ENCODE measurements at regions not wholly inside any gene's neighbourhood (a gene's known extent, or its start where the extent isn't known, plus 50 kb on each side); places are given as distances from the start of the nearest gene placed in this dataset.

GRCh38 chr6:169324086-169324485 lies 70.4 kb upstream of the THBS2 start:
- POLR2A ChIA-PET = no interaction called here
- dilution Hi-C loops (cut with MboI; ENCODE audit: extremely low pct_ligation_motif_present, low sequenced_read_pairs) = no loop called here

More at GRCh38 chr6:169324086-169324485, 70.4 kb upstream of the THBS2 start:
- Histone ChIP-seq H3K79me2 (ENCODE audit: control insufficient read depth, insufficient read depth, low read length) (no peaks in the 10 kb centered on the region), H3K9me3 (replicated peaks; ENCODE audit: control insufficient read depth, insufficient read depth, low read length) (no peaks in the 10 kb centered on the region), H2AFZ (ENCODE audit: low read depth, low read length) (no peak overlapping the region), H3K4me3 (replicated peaks in 1 of 3; ENCODE audit: insufficient read depth in 1 of 3, low read depth in 1 of 3, low read length in 3 of 3) (no peak overlapping the region), H3K9ac (replicated peaks; ENCODE audit: extremely low read depth, insufficient read depth, low read length) (no peak overlapping the region), H3K27me3 (ENCODE audit: control insufficient read depth in 2 of 2, insufficient read depth in 2 of 2, low read length in 2 of 2) (no peaks in the 10 kb centered on the region), H3K9me1 (replicated peaks; ENCODE audit: control insufficient read depth, extremely low read depth, insufficient read depth, low read length) (no peaks in the 10 kb centered on the region), H3K36me3 (ENCODE audit: control insufficient read depth in 2 of 2, extremely low read depth in 1 of 2, insufficient read depth in 2 of 2, low read length in 2 of 2) (no peaks in the 10 kb centered on the region), H3K27ac (ENCODE audit: insufficient read depth, low read depth, low read length) (no peak overlapping the region), H4K20me1 (replicated peaks; ENCODE audit: control insufficient read depth, extremely low read depth, insufficient read depth, low read length) (no peaks in the 10 kb centered on the region), H3K4me1 (ENCODE audit: control insufficient read depth, extremely low read depth, insufficient read depth, low read length) (no peaks in the 10 kb centered on the region), H3K4me2 (ENCODE audit: insufficient read depth, low read length) (no peak overlapping the region)
- CTCF ChIA-PET = no interaction called here
- no peak for DNase-seq (ENCODE audit: low read depth, low spot score)
- BruUV-seq (replicated peaks) = no TSS peak
- FAIRE-seq = no peak
- intact Hi-C loops (cut with micrococcal nuclease) = no loop called here
- no peak for TF ChIP-seq EZH2 (IDR thresholded peaks at IDR 0.05; ENCODE audit: borderline replicate concordance, low read depth, low read length, severe bottlenecking)
- TF ChIP-seq JUN (IDR thresholded peaks at IDR 0.05; ENCODE audit: borderline replicate concordance, insufficient read depth, insufficient read length, low read depth) = no peak
- TF ChIP-seq POLR2AphosphoS5 (IDR thresholded peaks at IDR 0.05; ENCODE audit: insufficient read depth, low read depth, low read length) = no peak
- no peak for TF ChIP-seq GATA2 (IDR thresholded peaks at IDR 0.05; ENCODE audit: insufficient read depth, insufficient read length, low read depth, low read length)
- TF ChIP-seq MAX (IDR thresholded peaks at IDR 0.05; ENCODE audit: insufficient read depth, insufficient read length) = no peak
- TF ChIP-seq CTCF (IDR thresholded peaks at IDR 0.05; ENCODE audit: extremely low read depth in 1 of 2, insufficient read depth in 1 of 2, low read depth in 1 of 2, low read length in 2 of 2) = no peak
- TF ChIP-seq FOS (IDR thresholded peaks at IDR 0.05; ENCODE audit: borderline replicate concordance, insufficient read depth, low read length) = no peak
- no peak for TF ChIP-seq POLR2A (IDR thresholded peaks at IDR 0.05; ENCODE audit: low read depth, low read length)
- TF ChIP-seq MYC (IDR thresholded peaks at IDR 0.05; ENCODE audit: low read depth, low read length) = no peak

Data from endothelial cell of umbilical vein (primary cell).